Testis (tissue), 2 donors: ENCODE measurements at regions not wholly inside any gene's neighbourhood (a gene's known extent, or its start where the extent isn't known, plus 50 kb on each side); places are given as distances from the start of the nearest gene placed in this dataset.

Experiments used
- POLR2A ChIP-seq: fragments of 450-650 bp; IDR thresholded peaks from one replicate; pipeline ENCODE4 v1.6.1; 2017; ENCODE audit warnings: antibody characterized with exemption, mild to moderate bottlenecking, moderate library complexity
- TF ChIP-seq, protein P1 (sequence below), 3 experiments: fragments of 450-650 bp in 2 of 3; fragments of 200-600 bp in 1 of 3; sonication (generic) in 1 of 3; IDR thresholded peaks; one replicate each; pipeline ENCODE4 v1.5.1; 2016 to 2019; ENCODE audit warnings: antibody characterized with exemption in 3 of 3, mild to moderate bottlenecking in 2 of 3, moderate library complexity in 1 of 3

DNA sequence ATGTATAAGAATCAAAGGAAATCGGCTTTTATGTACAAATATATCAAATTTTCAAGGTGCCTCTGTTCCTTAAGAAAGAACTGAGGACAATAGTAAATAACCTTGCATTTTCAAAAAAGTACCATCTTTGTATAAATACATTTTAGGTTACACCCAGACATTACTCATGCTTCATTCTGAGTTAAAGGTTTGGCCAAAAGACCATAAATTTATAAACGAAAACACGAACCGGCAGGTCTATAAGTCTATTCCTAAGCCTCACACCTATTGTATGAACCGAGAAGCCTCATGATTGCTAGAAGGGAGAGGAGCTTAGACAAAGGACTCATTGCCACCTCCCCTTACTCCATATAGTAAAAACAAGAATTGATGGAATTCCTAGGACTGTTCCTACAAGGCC lies 94.6 kb upstream of the PSMD7 start:
- TF ChIP-seq, protein P1, sequence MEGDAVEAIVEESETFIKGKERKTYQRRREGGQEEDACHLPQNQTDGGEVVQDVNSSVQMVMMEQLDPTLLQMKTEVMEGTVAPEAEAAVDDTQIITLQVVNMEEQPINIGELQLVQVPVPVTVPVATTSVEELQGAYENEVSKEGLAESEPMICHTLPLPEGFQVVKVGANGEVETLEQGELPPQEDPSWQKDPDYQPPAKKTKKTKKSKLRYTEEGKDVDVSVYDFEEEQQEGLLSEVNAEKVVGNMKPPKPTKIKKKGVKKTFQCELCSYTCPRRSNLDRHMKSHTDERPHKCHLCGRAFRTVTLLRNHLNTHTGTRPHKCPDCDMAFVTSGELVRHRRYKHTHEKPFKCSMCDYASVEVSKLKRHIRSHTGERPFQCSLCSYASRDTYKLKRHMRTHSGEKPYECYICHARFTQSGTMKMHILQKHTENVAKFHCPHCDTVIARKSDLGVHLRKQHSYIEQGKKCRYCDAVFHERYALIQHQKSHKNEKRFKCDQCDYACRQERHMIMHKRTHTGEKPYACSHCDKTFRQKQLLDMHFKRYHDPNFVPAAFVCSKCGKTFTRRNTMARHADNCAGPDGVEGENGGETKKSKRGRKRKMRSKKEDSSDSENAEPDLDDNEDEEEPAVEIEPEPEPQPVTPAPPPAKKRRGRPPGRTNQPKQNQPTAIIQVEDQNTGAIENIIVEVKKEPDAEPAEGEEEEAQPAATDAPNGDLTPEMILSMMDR (IDR thresholded peaks at IDR 0.05): no peak
- no peak for TF ChIP-seq POLR2A
